Left hindlimb (tissue), 1 donor: ENCODE measurements at regions not wholly inside any gene's neighbourhood (a gene's known extent, or its start where the extent isn't known, plus 50 kb on each side); places are given as distances from the start of the nearest gene placed in this dataset.

Experiments used
- DNase-seq: peaks from one replicate; pipeline ENCODE4 v3.0.0-alpha.2; 2018

DNA sequence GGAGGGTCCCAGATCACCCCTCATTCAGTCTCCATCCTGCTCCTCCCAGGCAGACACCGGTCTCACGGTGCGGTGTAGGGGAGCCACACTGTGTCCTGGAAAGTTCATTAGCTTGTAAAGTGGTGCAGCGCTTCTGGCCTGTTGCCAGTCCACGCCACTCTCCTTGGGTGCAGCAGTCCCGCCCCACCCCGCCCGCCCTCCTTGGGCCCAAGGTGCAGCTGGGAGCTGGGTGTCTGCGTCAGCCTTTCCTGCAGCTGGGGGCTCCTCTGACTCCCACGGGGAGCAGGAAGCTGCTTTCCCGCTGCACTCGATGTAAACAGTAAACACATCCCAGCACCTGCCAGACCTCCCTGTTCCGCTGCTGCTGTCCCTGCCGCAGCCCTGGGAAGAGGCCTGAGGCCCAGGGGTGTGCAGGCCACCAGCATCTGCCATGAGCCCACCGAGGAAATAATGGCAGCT lies 53.8 kb upstream of the ASB18 start:
- no peak for DNase-seq

DNA sequence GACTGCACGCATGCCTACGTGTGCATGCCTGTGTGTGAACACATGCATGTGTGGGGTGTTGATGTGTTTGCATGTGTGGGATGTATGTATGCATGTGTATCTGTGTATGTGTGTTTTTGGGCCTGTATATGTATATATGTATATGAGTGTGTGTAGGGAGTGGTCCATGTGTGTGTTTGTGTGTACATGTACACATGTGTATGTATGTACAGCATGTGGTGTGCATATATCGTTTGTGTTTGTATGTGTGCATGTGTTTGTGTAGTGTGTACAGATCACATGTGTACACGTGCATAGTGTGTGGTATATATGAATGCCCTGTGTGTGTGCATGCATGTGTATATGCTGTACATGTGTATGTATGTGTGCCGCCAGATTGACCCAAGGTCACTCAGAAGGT lies 54.2 kb upstream of the ASB18 start:
- no peak for DNase-seq

DNA sequence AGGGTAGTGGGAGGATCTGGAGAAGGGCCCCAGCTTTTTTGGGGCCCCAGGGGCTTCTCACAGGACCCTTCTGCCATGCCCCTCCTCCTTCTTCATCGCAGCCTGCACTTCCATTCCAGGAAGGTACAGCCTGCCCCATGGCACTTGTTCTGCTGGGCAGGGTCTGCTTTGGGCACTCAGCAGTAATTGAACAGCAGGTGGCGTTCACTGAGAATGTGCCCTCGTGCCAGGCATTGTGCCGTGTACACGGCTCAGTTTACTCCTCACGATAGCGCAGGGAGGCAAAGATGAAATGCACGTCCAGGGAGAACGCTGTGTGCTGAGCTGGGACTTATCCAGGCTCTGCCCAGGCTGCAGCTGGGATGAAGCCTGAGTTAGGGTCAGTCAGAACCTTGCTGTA lies 54.8 kb upstream of the ASB18 start:
- no peak for DNase-seq

DNA sequence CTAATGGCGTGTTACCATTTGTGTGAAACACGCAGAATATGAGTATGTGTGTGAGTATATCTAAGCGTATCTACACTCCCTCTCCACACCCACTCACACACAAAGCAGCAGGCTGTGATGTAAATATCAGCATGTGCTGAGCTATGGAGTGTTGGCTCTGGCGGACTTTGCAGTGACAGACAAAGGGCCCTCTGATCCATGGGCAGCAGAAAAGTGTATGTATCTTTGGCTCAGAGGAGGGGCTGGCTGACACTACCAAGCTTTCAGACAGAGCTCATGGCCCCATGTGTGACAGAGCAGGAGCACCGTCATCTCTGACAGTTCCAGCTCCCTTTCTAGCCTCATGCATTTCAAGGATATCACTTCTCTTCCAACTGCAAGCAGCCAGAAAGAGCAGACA lies 57.2 kb upstream of the ASB18 start:
- DNase-seq: no peak

DNA sequence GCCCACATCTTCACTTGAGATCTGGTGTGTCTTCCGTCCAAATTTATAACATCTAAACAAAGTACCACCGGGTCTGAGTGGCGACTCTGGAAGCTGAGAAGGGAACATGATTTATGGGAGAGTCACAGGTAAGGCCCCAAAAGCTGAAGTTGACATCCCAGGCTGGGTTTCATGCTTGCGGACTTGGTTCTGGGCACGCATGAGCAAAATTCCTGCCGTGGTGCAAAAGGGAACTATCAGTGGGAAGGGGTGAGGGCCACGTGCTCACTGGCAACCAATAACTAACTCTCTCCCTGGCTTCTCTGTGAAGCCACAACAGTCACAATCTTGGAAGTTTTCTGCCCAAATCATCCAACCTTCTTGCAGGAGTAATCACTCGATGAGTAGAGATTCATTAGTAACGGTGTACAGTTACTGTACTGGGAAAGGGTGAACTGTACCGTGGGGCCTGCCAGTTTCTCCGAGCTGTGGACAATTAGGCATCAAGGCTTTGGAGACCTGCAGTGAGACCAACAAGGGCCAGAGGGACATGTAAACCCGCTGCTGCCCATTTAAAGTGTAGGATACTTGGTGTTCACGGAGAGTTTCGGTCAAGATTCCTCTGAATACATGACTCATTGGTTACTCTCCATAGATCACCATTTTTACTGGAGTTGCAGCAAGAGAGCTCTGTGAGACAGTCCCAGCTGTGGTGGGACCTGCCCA lies 69.4 kb upstream of the ASB18 start:
- no peak for DNase-seq

DNA sequence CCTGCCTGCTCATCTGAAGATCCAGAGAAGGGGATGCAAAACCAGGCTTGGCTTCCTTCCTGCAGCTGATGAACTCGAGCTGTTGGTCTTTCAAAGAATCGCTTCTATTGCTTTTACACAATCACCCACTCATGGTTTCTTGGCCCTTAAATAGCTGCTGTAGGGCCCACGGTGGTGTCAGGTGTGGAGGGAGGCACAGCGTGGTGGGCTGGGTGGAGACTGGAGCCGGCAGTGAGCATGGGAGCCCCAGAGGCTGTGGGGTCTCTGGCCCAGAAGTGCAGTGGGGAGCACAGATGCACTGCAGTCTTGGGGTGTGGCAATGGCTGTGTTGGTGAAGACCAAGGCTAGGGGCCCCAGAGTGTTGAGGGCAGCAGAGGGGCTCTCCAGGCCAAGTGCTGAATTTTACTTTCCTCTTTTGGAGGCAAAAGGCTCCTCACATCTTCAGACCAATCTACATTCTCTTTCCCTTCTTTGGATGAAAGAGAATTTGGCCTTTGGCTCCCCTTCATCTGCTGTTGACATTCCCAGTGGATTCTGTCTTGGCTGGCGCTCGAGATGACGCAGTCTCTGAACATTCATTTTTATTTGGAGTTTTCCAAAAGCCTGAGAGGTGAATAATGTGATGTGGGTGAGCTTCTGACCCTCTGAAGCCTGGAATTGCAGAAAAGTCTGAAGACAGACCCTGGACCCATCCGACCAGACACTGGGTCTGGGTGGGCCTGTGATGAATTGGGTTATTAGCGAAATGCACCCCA lies 70.1 kb upstream of the ASB18 start:
- DNase-seq: no peak

DNA sequence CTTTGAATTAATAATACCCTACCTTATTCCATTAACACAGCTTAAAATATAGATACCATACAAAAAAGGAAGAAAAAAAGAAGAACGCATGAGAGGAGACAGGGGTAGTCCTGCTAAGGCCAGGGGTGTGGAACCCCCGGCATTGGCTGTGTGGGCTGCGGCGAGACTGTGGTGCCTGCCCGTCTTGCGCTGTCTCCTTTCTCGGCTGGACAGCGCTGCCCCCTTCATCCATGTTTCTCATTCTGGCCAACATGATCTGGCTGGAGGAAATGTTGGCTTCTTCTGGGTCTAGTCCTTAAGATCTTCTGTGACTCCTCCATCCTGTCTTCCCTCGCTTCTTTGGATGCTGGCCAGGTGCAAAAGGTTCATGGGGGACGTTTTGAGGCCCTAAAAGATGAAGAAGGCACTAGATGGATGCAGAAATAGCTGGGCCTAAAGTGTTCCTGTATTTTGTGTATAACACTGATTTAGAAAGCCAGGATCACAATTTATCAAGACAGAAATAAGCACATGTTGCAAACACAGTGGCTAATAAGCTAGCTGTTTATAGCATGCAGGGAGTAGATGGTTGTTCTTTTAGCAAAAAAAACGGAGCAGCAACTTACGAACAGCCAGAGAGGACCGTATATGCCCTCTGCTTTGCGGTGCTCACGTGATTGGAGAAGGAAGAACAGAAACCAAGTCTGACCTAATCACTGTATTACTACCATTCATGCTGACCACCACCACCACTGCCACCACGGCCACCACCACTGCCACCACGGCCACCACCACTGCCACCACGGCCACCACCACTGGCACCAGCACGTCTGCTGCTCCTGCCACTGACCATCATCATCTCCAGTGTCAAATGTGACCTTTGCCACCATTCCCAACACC lies 71.7 kb upstream of the ASB18 start:
- DNase-seq: no peak

DNA sequence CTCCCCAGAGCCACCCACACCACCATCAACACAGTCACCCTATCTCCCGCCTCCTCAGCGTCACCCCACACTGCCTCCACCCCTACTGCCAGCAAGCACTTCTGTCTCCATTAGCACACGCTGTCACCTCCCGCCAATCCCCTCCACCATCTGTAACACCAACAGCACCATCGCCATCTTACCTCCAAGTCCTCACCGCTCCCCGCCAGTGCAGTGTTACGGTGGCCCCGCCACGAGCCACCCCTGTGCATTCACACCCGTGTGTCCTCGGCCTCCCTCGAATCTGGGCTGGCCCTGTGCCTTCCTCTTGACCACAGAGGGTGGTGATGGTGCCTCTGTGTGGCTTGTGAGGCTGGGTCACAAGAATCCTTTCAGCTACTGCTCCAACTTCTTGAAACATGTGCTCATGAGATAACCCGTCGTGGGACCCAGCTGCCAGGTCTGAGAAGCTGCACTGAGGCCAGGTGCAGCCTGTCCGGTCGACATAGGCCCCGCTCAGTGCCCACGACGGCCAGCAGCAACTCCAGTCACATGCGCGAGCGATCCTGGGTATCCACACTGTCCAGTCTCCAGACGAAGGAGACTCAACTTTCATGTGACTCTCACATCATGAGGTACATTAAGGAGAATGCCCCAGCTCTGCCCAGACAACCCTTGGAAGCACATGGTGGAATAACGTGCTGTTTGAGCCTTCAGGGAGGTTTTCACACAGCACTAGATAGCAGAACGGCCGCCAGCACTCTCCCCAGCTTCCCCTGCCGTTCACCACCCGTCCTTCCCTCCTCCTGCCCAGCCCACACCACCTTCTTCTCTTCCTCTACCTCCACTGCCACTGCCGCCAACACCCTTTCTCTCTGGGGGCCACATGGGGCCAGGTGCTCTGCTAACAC lies 72.6 kb upstream of the ASB18 start:
- no peak for DNase-seq

DNA sequence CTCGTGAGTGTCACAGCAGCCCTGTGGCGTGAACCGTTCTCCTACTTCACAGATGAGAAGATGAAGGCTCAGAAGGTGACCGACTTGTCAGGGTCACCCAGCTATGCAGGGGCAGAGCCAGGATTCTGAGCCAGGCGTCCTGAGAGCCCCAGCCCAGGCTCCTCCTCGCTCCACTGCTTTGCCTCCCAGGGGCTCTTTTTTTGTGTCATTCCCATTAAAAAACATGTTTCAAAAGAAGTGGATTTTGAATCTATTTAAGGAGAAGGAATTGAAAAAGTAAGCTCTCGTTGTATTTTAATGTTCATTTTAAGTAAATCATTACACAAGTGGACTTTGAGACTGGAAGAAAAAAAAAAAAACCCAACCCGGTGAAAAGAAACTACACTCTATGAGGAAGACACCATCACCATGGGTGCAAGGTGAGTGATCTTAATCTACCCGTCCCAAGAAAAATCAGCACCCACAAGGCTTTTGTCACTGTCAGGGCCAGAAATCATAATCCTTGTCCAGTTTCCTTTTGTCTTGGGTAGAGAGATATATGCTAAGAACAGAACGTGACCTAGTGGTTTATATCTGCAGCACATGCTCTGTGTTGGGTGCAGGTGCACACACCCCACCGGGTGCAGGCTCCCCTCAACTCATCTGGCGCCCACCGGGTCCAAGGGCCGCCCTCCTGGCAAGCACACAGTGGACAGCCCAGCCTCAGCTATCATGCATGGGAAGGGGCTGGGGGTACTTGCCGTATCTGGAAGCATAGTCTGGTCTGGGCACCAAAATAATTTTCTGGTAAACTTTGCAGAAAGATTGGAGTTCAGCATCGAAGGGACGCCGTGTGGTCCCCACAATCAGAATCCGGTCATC lies 73.5 kb upstream of the ASB18 start:
- DNase-seq: no peak

DNA sequence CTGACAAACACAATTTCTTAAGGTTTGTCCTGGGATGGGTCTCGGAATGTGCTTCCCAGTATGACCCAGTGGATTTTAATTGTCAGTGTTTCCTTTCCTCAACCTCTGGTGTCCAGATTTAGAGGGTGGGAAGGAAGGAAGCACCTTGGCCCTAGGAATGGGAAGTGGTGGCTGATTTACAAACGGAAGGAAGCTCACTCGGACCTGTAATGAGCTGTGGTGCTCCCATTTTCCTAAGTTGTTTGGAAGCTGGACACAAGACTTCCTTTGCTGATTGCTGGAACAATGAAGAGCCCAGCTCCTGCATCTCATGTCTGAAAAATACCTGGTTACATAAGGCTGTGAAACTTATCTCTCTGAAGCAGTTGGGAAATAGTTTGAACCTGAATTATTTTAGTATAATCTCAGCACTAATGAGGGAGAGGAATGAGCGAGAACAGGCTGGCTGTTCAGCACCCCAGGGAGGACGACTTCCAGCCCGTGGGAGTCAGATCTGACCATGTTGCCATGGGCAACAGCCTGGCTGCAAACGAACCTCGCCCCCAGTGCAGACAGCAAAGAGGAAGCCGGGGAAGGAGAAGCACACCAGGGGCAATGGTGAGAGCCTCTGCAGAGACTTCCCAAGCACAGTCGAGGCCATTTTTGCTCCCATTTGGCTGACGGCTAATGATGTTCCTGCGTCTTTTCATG lies 74.4 kb upstream of the ASB18 start:
- no peak for DNase-seq

DNA sequence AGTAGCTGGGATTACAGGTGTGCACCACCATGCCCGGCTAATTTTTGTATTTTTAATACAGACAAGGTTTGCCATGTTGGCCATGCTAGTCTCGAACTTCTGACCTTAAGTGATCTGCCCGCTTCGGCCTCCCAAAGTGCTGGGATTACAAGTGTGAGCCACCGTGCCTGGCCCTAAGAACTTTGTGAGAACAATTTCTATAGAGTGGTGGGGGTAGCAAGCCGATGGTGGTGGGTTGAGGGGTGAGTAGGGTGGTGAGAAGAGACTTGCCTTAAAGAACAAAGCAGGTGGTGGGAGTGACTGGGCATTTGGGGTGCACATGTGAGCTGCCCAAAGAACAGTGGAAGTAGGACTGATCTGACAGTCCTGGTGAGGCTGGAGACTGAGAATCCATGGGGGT lies 76.0 kb upstream of the ASB18 start:
- no peak for DNase-seq

DNA sequence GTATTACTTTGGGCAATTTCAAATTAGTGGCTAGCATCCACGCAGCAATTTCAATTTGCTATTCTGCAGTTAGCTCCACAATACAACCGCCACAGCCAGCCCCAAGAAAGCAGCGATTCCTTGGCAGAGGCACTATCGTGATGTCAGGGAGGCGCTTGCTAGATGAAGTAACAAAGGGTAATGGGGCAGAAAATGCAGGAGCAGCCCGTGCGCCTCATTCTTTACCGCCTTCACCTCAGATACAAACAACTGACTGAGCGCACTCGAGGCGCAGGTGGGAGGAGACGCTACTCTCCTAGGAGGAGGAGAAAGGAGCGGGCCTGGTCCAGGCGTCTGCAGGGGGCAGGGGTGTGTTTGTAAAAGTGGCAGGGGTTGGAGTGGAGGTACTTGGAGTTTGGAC lies 76.9 kb upstream of the ASB18 start:
- DNase-seq: no peak

DNA sequence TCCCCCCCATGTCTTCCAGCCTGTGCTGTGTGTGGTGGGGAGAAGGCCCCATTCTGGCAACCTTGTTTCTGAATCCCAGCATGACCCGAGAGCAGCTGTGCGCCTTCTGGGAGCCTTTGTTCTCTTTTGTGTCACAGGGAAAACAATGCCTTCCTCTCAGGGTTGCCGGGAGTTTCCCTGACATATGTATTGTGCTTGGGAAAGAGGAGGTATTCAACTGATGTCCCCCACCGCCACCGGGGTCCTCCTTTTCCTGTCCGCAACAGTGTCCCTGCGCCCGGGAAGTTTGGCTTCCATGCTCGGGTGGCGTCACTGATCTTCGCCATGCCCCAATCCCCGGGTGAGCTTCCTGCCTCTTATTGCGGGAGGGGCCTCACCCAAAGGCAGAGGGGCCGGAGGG lies 77.5 kb upstream of the ASB18 start:
- no peak for DNase-seq

DNA sequence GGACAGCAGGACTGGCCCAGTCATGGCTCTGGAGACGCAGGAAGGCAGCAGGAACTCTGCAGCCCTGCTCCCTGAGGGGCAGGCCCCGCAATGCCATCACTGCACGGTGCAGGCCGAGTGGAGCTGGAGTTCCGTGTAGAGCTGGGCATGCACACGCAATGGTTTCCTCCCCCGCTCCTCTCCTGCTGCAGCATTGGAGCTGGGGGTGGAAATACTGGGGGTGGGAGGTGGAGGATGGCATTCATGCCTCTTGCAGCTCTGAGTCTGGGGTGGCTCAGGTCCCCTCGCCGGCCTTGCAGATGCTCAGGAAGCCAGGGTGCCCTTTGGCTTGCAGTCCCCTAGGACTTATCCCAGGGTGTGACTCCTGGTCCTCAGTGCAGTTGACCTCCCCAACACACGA lies 78.3 kb upstream of the ASB18 start:
- no peak for DNase-seq

DNA sequence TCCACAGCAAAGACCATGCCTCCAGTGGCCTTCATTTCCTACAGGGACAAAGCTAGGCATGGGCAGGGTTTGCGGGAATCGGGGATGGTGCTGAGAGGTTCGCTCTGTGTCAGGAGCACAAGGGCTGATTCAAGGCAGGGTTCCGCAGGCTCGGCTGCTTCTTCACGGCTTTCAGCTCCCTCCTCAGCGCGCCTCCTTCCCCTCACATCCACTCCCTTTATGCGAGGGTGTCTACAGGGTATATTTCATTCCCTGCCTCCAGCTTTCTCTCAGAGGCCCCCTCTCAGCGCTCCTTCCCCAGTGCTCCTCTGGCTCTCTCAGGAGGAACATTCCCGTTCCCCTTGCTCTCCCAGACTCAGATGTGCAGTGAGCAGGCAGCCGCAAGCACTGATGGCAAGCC lies 78.7 kb upstream of the ASB18 start:
- no peak for DNase-seq

DNA sequence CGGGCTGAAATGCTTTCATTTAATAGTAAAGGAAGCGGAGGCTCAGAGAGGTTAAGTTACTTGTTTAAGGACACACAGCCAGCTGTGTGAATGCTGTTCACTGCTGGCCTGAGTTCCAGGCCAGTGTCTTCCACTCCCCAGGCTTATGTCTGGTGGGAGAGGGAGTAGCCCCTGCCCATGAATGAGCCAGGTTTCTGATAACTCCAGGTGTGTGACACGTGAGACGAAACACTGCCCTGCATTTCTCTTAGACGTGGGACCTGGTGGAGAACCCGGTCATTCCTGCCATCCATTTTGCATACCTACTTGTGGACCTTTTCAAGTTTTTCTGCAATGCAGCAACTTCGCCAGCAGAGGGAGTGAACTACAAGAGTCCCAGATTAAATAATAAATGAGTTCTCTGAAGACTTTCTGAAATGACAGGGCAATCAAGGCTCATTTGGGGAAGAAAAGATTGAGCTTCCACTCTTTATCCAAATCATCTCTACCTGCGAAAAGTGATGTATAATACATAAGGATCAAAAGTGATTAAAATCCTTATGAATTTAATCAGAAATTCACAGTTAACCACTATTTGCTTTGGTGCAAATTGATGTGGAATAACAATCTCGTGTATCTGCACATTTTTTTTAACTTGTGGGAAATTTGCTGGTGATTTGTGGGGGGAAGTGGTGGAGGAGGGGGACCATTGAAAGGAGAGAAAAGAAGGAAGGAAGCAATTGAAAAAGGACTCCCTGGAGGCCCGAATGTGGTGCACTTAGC lies 79.4 kb upstream of the ASB18 start:
- no peak for DNase-seq

DNA sequence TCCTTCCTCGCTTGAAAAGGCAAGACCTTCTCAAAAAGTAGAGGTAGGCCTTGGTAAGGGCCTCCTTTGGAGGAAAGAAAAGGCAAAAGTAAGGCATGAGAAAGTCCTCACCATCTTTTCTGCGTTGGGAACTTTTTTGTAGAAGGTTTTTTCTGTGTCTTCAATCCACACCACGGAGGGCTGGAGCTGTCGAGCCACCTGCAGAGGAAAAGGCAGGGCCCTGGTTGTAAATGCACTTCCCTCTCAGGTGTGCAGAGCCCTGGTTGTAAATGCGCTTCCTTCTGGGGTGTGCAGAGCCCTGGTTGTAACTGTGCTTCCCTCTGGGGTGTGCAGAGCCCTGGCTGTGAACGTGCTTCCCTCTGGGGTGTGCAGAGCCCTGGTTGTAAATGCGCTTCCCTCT lies 80.2 kb upstream of the ASB18 start:
- DNase-seq: no peak

DNA sequence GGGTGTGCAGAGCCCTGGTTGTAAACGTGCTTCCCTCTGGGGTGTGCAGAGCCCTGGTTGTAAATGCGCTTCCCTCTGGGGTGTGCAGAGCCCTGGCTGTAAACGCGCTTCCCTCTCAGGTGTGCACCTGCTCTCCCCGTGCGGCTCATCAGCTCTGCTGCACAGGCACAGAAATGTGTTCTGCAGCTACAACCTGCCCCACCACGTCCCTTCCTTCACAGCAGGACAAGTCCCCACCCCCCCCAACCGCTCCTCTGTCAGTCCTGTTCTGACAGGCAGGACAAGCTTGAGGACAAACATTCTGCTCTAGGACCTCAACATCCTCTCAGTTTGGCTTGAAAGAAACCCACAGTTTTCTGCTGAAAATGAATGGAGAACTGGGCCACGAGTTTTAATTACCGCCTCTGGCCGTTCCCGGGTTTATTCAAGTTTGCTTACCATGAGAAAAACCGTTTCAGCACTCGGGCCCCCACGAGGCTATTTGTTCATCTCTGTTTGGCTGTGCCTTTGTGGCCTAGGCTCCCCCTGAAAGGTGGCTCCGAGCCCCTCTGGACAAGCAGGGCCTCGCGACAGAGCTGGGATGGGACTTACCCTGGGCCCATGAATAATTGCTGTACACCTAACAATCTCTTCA lies 81.0 kb upstream of the ASB18 start:
- DNase-seq: no peak

DNA sequence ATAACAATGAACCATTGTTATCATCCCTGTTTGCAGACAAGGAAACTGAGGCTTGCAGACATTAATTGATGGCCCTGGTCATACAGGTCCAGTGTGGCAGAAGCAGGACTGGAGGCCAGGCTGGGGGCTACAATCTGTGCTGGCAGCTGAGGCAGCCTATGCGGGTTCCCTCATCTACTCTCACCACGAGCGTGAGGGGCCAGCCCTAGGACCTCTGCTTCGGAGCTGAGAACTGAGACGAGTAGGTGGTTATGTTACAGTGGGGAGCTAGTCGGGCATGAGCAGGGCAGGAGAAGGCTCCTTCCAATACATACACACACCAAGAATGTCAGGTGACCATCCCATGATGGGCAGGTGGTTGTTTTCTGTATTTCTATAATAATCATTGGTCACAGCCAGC lies 82.2 kb upstream of the ASB18 start:
- DNase-seq: no peak

DNA sequence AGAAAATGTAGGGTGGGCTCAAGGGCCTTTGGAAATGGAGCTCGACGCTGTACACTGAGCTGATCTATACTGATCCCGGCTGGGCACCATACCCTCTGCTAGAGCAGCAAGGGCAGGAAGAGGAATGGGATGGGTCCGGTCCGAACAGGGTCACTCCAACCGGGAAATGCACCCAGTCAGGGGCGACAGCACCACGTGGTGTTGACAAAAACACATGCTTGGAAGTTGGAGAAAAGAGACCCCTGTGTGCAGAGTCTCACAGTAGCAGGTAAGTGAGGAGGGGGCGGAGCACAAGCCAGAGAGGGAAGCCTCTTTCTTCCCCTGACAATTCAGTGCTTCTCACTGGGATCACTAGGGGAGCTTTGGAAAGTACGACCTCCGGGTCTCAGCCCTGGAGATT lies 84.1 kb upstream of the ASB18 start:
- DNase-seq: no peak
